NCI-H187 treated with DMSO at 0.1 percent for 48 hours (cell line): ENCODE measurements at regions not wholly inside any gene's neighbourhood (a gene's known extent, or its start where the extent isn't known, plus 50 kb on each side); places are given as distances from the start of the nearest gene placed in this dataset.
"Not testable (repeated sequence)": the region's sequence is repeated elsewhere in the genome, so short reads cannot be mapped to it uniquely, and the experiment has no call there.

ENCODE experiments used
- DNase-seq: peaks from one replicate; lab custom pipeline; 2025; lab: John Stamatoyannopoulos, UW

DNA sequence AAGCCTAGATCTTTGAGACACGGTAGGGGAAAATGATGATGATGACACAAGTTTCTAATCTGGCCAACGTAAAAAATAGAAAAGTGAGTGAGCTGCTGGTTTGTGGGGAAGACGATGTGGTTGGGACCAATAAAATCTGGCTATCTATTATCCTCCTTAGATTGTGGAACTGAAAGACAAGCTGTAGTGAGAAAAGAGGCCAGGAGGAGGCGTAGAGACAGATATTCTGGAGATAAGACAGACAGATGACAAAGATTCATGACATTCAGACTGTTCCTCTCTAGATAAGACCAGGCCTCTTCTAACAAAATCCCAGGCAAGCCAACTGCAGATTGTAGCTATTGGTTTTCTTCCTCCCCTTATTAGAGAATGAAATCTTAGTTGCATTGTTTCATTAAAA lies 376.3 kb upstream of the UBE2E3 start:
- no peak for DNase-seq

DNA sequence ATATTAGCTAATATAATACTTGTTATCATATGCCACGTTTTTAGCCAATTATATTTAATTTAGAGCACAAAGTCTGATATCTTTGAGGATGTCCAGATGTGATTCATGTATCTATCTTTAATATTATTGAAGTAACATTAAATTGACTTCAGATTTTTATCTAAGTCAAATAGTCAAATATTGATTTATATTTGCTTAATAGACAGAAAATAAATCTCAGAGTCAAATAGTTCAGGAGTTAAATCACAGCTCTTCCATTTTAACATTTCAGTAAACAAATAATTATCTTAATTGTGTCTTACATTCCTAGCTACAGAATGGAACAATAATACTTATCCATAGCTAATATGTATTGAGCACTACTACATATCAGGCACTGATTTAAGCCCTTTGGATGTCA lies 379.4 kb upstream of the UBE2E3 start:
- no peak for DNase-seq

GRCh38 chr2:180599804-180600203 lies 380.6 kb upstream of the UBE2E3 start:
- no peak for DNase-seq

DNA sequence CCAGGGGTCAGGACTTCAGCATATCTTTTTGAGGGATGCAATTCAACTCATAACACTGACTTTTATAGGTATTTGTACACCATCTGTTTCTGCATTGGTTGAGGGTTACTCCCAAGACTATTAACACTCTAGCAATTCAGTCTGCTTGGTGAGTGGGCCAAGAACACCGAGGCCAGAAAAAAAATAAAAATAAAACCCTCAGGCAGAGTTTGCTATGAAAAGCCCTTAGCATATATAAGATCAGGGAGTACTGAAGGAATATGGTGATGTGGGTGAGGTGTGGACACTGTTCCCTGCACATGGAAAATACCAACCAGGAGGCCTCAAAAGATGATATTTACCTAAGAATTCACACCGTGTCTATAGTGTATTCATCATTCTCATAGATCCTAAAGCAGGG lies 383.2 kb upstream of the UBE2E3 start:
- no peak for DNase-seq

DNA sequence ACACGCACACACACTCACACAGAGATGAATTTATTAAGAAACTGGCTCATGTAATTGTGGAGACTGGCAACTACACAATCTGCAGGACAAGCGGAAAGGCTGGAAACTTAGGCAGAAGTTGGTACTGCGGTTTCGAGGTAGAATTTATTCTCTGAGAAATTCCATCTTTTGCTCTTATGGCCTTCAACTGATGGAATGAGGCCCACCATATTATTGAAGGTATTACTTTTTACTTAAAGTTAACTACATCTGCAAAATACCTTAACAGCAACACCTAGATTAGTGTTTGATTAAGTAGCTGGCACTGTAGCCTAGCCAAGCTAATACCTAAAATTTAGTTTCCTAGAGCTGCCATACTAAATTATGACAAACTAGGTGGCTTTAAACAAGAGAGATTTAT lies 384.0 kb upstream of the UBE2E3 start:
- no peak for DNase-seq

GRCh38 chr2:180591947-180592346 lies 388.5 kb upstream of the UBE2E3 start:
- DNase-seq: no peak

DNA sequence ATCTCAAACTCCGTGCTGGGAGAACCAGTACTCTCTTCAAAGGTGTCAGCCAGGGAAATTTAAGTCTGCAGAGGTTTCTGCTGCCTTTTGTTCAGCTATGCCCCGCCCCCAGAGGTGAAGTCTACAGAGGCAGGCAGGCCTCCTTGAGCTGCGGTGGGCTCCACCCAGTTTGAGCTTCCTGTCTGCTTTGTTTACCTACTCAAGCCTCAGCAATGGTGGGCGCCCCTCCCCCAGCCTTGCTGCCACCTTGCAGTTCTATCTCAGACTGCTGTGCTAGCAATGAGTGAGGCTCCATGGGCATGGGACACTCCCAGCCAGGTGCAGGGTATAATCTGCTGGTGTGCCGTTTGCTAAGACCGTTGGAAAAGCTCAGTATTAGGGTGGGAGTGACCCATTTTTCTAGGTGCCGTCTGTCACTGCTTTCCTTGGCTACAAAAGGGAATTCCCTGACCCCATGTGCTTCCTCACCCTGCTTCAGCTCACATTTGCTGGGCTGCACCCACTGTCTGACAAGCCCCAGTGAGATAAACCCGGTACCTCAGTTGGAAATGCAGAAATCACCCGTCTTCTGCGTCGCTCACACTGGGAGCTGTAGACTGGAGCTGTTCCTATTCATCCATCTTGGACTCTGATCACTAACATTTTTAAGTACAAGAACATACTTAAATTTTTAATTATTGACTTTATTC lies 389.2 kb upstream of the UBE2E3 start:
- DNase-seq: not testable (repeated sequence)

DNA sequence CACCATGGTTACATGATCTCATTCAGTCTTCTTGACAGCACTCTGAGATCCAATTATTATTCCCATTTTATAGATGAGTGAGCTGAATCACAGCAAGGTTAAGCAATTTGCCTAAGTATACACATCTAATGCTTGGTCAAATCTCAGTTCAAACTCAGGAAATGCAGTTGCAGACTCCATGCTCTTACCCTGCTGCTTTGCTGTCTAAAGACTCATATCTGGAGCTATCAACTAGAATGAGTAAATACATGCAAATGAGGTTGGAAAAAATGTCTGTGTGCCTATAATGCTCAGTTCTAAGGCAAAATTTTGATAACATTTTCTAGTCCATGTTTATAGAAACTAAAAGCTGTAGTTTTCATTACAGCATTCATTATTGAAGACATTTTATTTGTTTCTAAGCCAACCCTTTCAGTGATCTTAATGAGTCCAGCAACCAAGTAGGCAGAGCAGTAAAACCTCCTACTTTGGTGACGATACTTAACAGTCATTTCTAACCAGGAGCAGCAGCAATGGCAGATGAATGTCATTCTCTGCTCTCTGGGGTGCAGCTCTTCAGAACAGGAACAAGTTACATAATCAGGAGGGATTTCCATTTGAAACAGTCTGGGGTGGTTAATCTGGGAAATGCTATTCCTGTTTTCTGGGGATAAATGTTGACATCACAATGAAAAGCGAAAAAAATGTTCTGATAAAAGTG lies 396.8 kb upstream of the UBE2E3 start:
- no peak for DNase-seq

DNA sequence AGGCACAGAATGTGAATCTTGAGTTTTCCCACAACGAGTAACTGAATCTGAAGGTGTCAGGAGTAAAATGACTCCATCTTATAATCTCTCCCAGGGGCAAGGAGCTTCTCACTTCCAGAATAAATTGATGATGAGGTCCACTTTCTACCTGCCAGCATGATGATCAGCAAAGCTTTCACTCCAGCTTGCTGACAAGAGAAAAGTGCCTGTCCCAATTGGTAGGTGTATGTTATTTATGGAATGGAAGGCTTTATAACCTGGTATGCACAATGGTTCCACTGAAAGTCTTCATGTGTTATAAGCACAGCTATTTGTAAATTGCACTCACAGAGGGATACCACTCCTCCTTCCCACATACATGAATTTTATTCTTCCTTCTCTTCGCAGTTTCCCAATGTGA lies 401.0 kb upstream of the UBE2E3 start:
- no peak for DNase-seq

GRCh38 chr2:180578441-180578840 lies 402.0 kb upstream of the UBE2E3 start:
- DNase-seq: no peak

DNA sequence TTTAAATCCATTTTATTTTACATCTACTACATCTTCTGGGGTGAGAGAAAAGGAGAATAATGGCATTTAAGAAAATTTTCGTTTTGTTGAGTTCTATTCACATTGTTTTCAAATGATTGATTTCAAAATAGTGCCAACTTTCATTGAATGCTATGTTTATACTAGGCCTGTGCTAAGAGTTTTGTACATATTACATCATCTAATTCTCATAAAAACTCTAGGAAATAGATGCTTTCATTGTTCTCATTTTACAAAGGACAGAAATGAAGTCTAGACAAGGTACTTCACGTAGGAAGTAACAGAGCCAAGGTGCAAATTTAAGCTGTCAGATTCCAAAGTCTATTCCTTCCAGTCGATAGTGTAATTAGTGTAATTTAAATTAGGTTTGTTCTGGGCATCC lies 402.8 kb upstream of the UBE2E3 start:
- no peak for DNase-seq

GRCh38 chr2:180573951-180574350 lies 406.5 kb upstream of the UBE2E3 start:
- no peak for DNase-seq

DNA sequence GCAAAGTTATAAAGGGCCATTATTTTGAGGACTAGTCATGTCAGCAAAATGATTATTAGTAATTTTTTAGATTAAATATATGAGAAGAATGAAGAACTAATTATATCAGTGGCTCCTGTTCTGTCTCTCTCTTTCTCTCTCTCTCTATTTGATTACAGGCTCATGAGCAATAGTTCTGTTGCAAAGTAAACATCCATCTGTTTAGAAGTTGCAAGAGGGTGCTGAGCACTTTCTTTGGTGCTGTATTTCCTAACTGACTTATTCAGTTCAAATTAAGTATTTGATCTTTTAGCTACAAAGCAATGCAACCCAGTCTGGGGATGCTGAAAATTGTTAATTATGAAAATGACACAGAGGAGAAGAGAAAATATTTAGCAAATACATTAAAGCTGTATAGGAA lies 408.1 kb upstream of the UBE2E3 start:
- DNase-seq: no peak

DNA sequence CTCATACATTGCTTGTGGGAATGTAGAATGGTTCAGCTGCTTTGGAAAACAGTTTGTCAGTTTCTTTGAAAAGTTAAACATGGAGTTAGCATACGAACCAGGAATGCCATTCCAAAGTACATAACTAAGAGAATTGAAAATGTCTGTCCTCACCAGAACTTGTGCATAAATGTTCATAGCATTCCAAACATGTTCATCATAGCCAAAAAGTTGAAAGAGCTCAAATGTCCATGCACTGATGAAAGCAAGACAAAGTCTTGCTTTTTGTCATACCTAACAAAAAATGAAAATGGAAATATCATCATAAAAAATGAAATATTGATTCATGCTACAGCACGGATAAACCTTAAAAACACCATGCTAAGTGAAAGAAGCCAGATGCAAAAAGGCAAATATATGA lies 408.8 kb upstream of the UBE2E3 start:
- no peak for DNase-seq

DNA sequence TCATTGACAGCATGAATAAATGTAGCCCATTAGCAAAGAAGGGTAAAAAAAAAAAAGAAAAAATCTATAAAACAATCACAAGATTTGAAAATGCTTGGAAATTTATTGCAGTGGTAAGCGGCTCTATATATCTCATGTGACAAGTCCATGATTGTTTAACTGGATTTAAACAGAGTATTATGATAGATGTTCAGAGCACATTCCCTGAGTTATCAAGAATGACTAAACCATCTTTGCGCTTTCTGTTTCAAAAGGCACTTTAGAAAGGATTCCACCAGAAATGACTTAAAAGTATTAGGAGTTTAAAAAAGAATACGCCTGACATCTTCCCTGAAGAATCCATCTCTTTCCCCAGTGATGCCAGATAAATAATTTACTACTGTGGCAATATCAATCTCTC lies 409.5 kb upstream of the UBE2E3 start:
- no peak for DNase-seq

DNA sequence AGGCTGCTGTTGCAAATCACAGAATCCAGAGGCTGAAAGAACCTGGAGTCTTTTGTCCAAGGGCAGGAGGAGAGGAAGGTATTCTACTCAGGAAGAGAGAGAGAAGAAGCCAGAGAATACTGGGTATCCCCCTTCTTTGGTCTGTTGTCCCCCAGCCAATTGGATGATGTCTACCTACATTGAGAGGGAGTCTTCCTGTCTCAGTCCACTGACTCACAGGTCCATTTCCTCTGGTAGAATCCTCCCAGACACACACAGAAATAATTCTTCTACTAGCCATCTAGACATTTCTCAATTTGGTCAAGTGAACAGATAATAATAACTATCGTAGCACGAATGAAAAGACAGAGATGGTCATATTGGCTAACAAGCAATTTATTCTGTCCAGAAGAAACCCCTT lies 416.4 kb upstream of the UBE2E3 start:
- no peak for DNase-seq

- DNase-seq: no peak
Measured at GRCh38 chr2:180562378-180562777, 418.0 kb upstream of the UBE2E3 start.

DNA sequence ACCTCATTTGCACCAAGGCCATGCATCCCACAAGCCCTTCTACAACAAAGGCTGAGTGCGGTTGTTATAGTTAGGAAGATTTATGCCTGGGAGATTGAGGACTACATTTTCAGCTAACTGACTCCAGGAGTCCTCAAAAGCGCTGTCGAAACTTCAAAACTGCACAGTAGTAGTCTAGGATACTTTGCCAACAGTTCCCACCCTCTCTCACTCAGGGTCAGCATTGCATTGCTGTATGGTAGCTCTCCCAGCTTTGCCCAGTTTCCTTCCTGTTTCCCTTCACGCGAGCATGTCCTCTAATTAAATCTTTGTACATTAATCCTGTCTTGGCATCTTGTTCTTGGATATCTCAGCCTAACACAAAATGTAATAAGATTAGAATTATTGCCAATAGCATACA lies 420.6 kb upstream of the UBE2E3 start:
- no peak for DNase-seq

GRCh38 chr2:180559038-180559437 lies 421.4 kb upstream of the UBE2E3 start:
- no peak for DNase-seq

DNA sequence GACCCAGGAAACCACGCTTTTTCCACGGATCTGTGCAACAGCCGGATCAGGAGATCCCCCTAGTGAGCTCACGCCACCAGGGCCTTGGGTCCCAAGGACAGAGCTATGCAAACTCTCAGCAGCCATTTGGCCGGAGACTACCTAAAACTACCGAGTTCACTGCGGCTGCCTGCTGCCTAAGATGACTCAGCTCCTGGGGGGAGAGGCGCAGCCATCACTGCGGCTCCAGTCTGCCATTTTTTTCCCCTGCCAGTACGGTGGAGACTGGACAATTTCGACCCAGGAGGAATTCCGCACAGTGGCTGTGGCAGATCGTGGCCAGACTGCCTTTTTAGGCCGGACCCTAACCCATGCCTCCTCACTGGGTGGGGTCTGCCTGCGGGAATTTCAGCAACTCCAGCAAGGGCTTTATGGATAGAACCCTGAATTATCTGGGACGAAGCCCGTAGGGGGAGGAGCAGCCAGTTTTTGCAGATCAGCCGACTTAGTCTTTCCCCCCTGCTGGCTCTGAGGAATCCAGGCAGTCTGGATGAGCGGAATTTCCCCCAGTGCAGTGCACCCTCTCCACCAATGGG lies 424.9 kb upstream of the UBE2E3 start:
- no peak for DNase-seq

DNA sequence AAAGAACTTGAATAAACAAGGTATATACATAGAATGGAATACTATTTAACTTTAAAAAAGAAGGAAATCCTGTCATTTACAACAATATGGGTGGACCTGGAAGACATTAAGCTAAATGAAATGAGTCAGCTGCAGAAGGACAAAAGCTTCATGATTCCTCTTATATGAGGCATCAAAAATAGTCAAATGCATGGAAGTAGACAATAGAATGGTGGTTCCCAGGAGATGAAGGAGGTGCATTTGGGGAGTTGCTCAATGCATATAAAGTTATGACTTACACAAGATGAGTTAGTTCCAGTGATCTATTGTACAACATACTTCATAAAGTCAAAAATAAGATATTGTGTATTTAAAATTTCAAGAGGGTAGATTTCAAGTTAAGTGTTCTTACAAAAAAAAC lies 426.1 kb upstream of the UBE2E3 start:
- no peak for DNase-seq

DNA sequence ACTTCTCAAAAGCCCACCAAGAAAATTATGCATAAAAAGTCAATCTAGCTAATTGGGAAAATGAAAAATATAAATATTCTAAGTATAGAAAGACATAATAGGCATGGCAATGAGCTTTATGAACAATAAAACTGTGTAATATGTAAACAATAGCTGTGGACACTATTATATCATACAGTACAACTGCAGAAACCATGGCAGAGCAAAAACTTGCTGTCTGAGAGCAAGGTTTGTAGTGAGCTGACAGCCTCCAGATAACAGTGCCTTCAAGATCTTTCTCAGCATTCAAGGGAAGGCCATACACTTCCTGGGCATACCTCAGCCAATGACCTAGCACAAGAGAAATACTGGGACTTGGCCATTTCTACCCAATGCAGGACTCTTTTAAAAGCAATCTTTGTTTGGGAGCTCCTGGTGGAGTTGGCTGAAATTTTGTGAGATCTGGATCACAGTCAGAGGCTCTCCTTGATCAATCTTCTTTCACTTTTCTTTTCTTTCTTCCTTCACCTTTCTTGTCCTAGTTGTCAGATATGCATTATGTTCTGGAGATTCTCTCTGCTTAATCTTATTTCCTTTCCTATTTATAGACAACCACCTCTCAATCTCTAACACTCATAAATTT lies 427.2 kb upstream of the UBE2E3 start:
- DNase-seq: no peak

- DNase-seq: no peak
Measured at GRCh38 chr2:180542511-180542910, 437.9 kb upstream of the UBE2E3 start.
